GM12891 (cell line): ENCODE measurements at regions not wholly inside any gene's neighbourhood (a gene's known extent, or its start where the extent isn't known, plus 50 kb on each side); places are given as distances from the start of the nearest gene placed in this dataset.

Source experiments
- POLR2A ChIP-seq: IDR thresholded peaks from 2 replicates; pipeline ENCODE4 v1.6.1; 2011; ENCODE audit warnings: low read depth, low read length, control low read depth
- POLR2AphosphoS5 ChIP-seq: IDR thresholded peaks from 2 replicates; pipeline ENCODE4 v1.6.1; 2011; ENCODE audit warnings: low read depth, low read length, control low read depth
- POU2F2 ChIP-seq: IDR thresholded peaks from 2 replicates; pipeline ENCODE4 v1.6.1; 2011; ENCODE audit warnings: low read depth, mild to moderate bottlenecking, control low read depth, low read length, moderate library complexity

DNA sequence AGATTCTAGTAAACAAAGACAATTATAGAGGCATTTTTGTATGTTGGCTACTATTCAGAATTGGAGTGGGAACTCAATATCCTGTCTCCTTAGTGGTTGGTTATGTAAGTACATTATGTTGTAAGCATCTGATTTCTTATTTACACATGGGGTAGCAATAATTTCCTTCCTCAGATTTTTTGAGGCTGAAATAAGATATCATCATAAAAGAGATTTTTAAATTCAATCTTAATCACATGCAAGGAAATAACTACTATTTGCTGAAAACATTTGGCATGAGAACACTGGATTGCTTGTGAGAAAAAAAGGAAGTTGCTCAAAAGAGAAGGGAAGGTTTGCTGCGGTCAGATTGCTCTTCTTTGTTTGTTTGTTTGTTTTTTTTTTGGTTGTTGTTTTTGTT, 437.7 kb upstream of the HS3ST1 start:
- TF ChIP-seq POU2F2 (no peak), POLR2AphosphoS5 (no peak), POLR2A (no peak)
